ENCODE measurements at regions not wholly inside any gene's neighbourhood (a gene's known extent, or its start where the extent isn't known, plus 50 kb on each side); places are given as distances from the start of the nearest gene placed in this dataset.

- no peak for DNase-seq (ENCODE audit: insufficient read length, low spot score)
- no peak for FAIRE-seq
- TF ChIP-seq, protein P1, sequence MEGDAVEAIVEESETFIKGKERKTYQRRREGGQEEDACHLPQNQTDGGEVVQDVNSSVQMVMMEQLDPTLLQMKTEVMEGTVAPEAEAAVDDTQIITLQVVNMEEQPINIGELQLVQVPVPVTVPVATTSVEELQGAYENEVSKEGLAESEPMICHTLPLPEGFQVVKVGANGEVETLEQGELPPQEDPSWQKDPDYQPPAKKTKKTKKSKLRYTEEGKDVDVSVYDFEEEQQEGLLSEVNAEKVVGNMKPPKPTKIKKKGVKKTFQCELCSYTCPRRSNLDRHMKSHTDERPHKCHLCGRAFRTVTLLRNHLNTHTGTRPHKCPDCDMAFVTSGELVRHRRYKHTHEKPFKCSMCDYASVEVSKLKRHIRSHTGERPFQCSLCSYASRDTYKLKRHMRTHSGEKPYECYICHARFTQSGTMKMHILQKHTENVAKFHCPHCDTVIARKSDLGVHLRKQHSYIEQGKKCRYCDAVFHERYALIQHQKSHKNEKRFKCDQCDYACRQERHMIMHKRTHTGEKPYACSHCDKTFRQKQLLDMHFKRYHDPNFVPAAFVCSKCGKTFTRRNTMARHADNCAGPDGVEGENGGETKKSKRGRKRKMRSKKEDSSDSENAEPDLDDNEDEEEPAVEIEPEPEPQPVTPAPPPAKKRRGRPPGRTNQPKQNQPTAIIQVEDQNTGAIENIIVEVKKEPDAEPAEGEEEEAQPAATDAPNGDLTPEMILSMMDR (IDR thresholded peaks at IDR 0.05; ENCODE audit: insufficient read depth, missing control alignments), result no peak
Observed at GRCh38 chr1:34455121-34455520, 278.4 kb downstream of the C1orf94 start.

GRCh38 chr1:34460193-34460592, 283.5 kb downstream of the C1orf94 start:
- DNase-seq (ENCODE audit: insufficient read length, low spot score) (no peak), FAIRE-seq (no peak)
- TF ChIP-seq, protein P1 (IDR thresholded peaks at IDR 0.05; ENCODE audit: insufficient read depth, missing control alignments), result peak; percentile 54

DNA sequence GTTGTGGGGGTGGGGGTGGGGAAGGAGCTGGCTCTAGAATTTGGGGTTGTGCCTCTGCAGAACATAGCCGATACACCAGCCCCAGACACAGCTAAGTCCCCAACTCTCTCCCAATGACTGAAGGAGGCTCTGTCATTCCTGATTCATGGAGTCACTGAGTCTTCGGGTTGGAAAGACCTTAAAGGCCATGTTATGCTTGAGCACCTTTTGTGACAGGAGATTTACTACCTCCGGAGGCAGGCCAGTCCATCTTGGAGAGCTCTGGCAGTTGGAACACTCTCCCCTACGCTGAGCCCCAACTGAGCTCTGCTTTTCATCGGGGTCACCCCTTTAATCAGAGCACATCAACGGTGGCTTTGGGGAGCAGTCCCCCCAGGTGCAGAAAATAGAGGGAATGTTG, 284.4 kb upstream of the GJB5 start:
- DNase-seq (ENCODE audit: insufficient read length, low spot score) (no peak), FAIRE-seq (no peak)
- TF ChIP-seq, protein P1 (IDR thresholded peaks at IDR 0.05; ENCODE audit: insufficient read depth, missing control alignments), result no peak

DNA sequence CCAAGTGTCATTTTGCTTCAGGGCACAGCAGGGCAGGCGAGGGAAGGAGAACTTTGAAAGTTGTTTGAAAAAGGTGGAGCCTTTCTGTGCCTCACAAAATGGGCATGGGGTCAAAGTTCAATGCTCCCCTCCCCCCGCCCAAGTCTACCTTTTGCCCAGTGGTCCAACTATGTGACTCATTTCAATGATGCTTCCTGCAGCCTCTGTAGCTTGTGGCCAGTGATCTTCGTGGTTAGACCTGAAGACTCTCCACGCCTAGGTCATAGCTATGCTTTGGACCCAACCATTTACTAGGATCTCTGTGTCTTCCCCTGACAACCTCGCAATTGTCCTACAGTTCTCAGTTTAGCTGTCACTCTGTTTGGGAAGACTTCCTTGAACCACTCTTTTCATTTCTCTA, 280.3 kb upstream of the GJB5 start:
- no peak for FAIRE-seq
- TF ChIP-seq, protein P1 (IDR thresholded peaks at IDR 0.05; ENCODE audit: insufficient read depth, missing control alignments), result no peak
- DNase-seq (ENCODE audit: insufficient read length, low spot score), result no peak

DNA sequence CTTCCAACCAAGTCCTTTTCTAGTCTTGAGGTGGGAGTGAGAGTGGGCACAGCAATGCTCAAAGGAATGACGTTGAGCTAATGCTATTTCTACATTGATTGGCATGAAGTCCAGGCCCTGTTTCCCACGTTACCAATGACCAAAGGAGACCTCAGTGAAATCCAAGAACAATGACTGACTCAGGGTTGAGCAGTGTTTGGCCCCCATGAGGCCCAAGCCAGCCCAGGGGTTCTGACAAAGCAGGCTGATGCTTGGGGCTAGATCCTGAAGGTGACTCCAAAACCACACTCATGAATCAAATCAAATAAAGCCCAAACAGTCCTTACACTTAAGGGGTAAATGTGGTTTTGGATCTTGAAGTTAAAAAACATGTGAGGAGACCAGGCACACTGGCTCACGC, 278.5 kb upstream of the GJB5 start:
- no peak for DNase-seq (ENCODE audit: insufficient read length, low spot score)
- TF ChIP-seq, protein P1 (IDR thresholded peaks at IDR 0.05; ENCODE audit: insufficient read depth, missing control alignments), result no peak
- no peak for FAIRE-seq

DNA sequence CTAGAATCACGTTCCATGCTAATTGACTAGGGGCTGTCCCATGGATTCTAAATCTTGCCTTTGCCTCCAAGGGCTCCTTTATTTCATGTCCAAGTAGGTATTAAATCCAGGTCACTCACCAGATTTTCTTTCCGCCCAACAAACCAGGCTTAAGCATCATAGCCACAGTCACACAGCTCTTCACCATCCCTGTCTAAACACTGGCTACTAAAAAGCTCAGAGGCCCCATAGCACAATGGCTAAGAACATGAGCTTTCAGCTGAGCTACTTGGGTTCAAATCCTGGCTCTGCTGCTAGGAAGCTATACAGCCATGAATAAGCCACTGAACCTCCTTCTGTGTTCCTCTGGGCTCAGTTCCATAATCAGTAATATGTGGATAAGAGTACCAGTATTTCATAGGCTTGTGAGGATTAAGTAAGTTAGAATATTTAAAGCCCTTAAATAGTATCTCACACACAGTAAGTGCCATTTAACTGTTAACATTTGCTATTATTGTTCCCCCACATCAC, 277.2 kb upstream of the GJB5 start:
- TF ChIP-seq, protein P1 (IDR thresholded peaks at IDR 0.05; ENCODE audit: insufficient read depth, missing control alignments), result no peak
- FAIRE-seq (no peak), DNase-seq (ENCODE audit: insufficient read length, low spot score) (no peak)

DNA sequence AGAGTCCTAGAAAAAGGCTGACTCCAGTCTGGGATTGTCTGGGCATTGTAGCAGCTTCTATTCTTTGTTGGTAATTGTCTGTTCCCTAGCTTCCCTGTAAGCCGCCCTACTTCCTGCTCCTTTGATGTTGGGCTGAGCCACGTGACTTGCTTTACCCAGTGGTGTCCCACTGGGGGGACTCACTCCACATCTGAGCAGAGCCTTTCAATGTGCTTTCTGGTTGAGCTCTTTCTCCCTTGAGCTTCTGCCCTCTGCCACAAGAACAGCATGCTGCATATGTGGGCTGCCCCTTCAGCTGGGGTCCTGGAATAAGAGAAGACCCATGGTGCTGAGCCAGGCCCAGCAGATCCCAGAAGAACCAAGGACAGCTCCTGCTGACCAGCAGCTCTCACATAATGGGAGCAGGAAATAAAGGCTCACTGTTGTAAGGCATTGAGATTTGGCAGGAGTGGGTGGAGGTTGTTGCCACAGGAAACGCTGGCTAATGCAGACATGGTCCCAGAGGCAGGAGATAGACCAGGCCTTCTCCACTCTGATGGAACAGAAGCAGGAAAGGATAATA, 276.3 kb upstream of the GJB5 start:
- FAIRE-seq (no peak), DNase-seq (ENCODE audit: insufficient read length, low spot score) (no peak)
- TF ChIP-seq, protein P1 (IDR thresholded peaks at IDR 0.05; ENCODE audit: insufficient read depth, missing control alignments), result no peak
